Epithelial cell of proximal tubule (primary cell): ENCODE measurements at regions not wholly inside any gene's neighbourhood (a gene's known extent, or its start where the extent isn't known, plus 50 kb on each side); places are given as distances from the start of the nearest gene placed in this dataset.

ENCODE experiments used
- DNase-seq: peaks from one replicate; pipeline ENCODE4 v3.0.0-alpha.2; 2011; ENCODE audit warnings: low read depth
- H3K4me3 ChIP-seq: 2 replicates; pipeline ENCODE4 v1.5.1; 2011; ENCODE audit warnings: low read depth, mild to moderate bottlenecking, low read length
- CTCF ChIP-seq: conservative IDR thresholded peaks from 2 replicates; pipeline ENCODE4 v1.5.1; 2012; ENCODE audit warnings: low read depth, mild to moderate bottlenecking, low read length

GRCh38 chr3:78277220-78277619, 1237.3 kb downstream of the ROBO2 start:
- TF ChIP-seq CTCF: no peak
- DNase-seq: no peak
- H3K4me3 ChIP-seq: no peak overlapping the region

GRCh38 chr3:78277801-78278200, 1237.9 kb downstream of the ROBO2 start:
- no peak for TF ChIP-seq CTCF
- no peak for DNase-seq
- no peak overlapping the region for H3K4me3 ChIP-seq

GRCh38 chr3:78279091-78279490, 1239.2 kb downstream of the ROBO2 start:
- no peak for TF ChIP-seq CTCF

GRCh38 chr3:78281381-78281780, 1241.5 kb downstream of the ROBO2 start:
- no peak overlapping the region for H3K4me3 ChIP-seq
- TF ChIP-seq CTCF: no peak
- no peak for DNase-seq

More at GRCh38 chr3:78279091-78279490, 1239.2 kb downstream of the ROBO2 start:
- no peak overlapping the region for H3K4me3 ChIP-seq
- DNase-seq: no peak

GRCh38 chr3:78283994-78284393, 1244.1 kb downstream of the ROBO2 start:
- TF ChIP-seq CTCF: peak; percentile 14
- no peak overlapping the region for H3K4me3 ChIP-seq
- no peak for DNase-seq

- no peak for DNase-seq
- TF ChIP-seq CTCF: no peak
- H3K4me3 ChIP-seq: no peak overlapping the region
These were observed 1245.3 kb downstream of the ROBO2 start for GRCh38 chr3:78285032-78285728.

- H3K4me3 ChIP-seq: no peak overlapping the region
- no peak for DNase-seq
- no peak for TF ChIP-seq CTCF
These were observed 1247.2 kb downstream of the ROBO2 start for GRCh38 chr3:78287085-78287484.
